Nephron (organoid): ENCODE measurements at regions not wholly inside any gene's neighbourhood (a gene's known extent, or its start where the extent isn't known, plus 50 kb on each side); places are given as distances from the start of the nearest gene placed in this dataset.

ENCODE experiments used
- H3K27ac Mint-ChIP-seq, 3 experiments: 2 replicates each; pipeline ENCODE4 v1.8.0; 2020; ENCODE audit warnings: mixed read lengths in 3 of 3, mild to moderate bottlenecking in 2 of 3, moderate library complexity in 1 of 3
- H3K27me3 Mint-ChIP-seq: 2 replicates; pipeline ENCODE4 v1.8.0; 2021; ENCODE audit warnings: low read depth, mild to moderate bottlenecking, moderate library complexity, mixed read lengths
- H3K36me3 Mint-ChIP-seq: 2 replicates; pipeline ENCODE4 v1.8.0; 2020; ENCODE audit warnings: low read depth, mixed read lengths
- H3K4me1 Mint-ChIP-seq: 2 replicates; pipeline ENCODE4 v1.8.0; 2020; ENCODE audit warnings: mixed read lengths
- H3K4me3 Mint-ChIP-seq, 3 experiments: 2 replicates each; pipeline ENCODE4 v1.8.0; 2020; ENCODE audit warnings: mild to moderate bottlenecking in 3 of 3, mixed read lengths in 3 of 3, moderate library complexity in 2 of 3
- H3K9me3 Mint-ChIP-seq: 2 replicates; pipeline ENCODE4 v1.8.0; 2020; ENCODE audit warnings: mixed read lengths
- TF ChIP-seq, protein P1 (sequence below), 3 experiments: fragments of 200-600 bp; sonication (generic); IDR thresholded peaks; one replicate each; pipeline ENCODE4 v1.5.0; 2021; ENCODE audit warnings: antibody characterized with exemption in 3 of 3; ENCODE audit not compliant: unreplicated experiment in 3 of 3

DNA sequence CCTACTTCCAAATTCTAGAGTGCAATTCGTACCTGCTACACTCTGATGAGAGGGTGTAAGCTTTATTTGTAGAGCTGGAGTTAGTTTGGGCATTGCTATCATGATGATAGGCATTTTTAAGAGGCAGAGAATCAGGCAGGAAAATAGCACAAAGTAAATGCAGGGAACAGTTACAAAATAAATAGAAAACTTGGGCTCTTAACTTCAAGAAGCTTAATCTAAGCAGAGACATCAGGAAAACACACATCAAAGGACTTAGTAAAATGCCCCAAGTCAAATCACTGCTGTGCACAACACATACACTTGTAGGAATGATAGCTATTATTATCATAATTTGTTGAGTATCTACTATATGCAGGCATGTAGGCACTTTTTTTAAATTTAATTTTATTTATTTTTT lies 381.2 kb downstream of the CD83 start:
- TF ChIP-seq, protein P1, sequence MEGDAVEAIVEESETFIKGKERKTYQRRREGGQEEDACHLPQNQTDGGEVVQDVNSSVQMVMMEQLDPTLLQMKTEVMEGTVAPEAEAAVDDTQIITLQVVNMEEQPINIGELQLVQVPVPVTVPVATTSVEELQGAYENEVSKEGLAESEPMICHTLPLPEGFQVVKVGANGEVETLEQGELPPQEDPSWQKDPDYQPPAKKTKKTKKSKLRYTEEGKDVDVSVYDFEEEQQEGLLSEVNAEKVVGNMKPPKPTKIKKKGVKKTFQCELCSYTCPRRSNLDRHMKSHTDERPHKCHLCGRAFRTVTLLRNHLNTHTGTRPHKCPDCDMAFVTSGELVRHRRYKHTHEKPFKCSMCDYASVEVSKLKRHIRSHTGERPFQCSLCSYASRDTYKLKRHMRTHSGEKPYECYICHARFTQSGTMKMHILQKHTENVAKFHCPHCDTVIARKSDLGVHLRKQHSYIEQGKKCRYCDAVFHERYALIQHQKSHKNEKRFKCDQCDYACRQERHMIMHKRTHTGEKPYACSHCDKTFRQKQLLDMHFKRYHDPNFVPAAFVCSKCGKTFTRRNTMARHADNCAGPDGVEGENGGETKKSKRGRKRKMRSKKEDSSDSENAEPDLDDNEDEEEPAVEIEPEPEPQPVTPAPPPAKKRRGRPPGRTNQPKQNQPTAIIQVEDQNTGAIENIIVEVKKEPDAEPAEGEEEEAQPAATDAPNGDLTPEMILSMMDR (IDR thresholded peaks at IDR 0.05; ENCODE audit: unreplicated experiment in 3 of 3): no peak
- peaks cover 4% of the 10 kb centered on the region for H3K36me3 Mint-ChIP-seq
- peaks cover 13% of the 10 kb centered on the region for H3K9me3 Mint-ChIP-seq
- no peak overlapping the region for H3K27ac Mint-ChIP-seq
- peaks cover 25% of the 10 kb centered on the region for H3K4me1 Mint-ChIP-seq
- H3K4me3 Mint-ChIP-seq: no peak overlapping the region
- H3K27me3 Mint-ChIP-seq: peaks cover 3% of the 10 kb centered on the region

DNA sequence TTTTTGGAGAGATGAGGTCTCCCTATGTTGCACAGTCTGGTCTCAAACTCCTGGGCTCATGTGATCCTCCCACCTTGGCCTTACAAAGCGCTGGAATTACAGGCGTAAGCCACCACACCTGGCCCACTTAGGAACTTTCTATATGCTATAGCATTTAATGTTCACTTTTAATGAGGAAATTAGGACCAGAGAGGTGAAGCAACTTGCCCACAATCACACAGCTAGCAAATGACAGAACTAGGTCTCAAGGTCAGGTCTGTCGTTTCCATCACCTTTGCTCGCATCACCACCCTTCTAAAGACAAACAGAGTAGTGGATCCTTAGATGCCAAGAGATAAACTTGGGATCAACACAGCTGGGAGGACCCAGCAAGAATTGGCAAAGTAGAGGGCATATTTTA lies 381.7 kb downstream of the CD83 start:
- Mint-ChIP-seq H3K9me3 (peaks cover 13% of the 10 kb centered on the region), H3K27me3 (peaks cover 3% of the 10 kb centered on the region), H3K4me1 (peaks cover 25% of the 10 kb centered on the region), H3K27ac (no peak overlapping the region), H3K4me3 (no peak overlapping the region), H3K36me3 (peaks cover 4% of the 10 kb centered on the region)
- TF ChIP-seq, protein P1 (IDR thresholded peaks at IDR 0.05; ENCODE audit: unreplicated experiment in 3 of 3): no peak

DNA sequence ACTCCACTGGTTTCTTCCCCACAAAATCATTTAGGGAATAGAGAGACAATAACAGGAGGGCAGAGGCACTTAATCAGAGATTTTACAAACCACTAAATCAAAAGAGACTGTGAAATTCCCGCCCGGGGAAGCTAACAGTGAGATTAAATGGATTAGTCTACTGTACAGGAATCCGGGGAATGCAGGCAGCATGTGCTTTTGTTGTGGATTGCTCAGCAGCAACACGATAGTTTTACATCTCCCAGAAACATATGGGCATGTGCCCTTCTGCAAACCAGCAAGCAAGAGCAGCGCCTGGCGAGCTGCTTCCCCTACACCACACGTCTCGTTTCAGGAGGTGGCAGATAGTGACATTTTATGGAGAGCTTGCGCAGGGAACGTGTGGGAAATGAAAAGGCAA lies 382.3 kb downstream of the CD83 start:
- Mint-ChIP-seq H3K9me3 (peaks cover 11% of the 10 kb centered on the region), H3K36me3 (peaks cover 4% of the 10 kb centered on the region), H3K27me3 (peaks cover 3% of the 10 kb centered on the region), H3K27ac (peak overlapping the region in 2 of 3 experiments; percentile 21 to 82), H3K4me1 (peaks cover 25% of the 10 kb centered on the region), H3K4me3 (peak overlapping the region in 1 of 3 experiments; percentile 1)
- TF ChIP-seq, protein P1 (IDR thresholded peaks at IDR 0.05; ENCODE audit: unreplicated experiment in 3 of 3): no peak

DNA sequence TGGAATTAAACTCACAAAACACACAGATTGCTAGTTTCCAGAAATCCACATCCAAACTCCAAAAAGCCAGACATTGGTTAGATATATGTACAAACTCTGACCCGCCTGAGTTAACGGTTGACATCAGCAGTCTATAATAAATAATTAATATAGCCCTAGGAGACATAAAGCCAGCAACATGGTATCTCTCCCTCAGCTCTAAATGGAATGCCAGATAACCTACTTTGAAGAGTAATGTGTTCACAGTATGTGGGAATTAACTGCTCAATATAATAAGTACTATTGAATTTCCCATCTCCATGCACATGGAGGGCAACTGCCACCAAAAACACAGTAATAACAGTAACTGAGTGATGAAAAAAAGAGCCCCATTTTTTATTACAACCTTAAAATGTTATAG lies 383.2 kb downstream of the CD83 start:
- H3K27me3 Mint-ChIP-seq: peaks cover 3% of the 10 kb centered on the region
- H3K4me1 Mint-ChIP-seq: peaks cover 29% of the 10 kb centered on the region
- TF ChIP-seq, protein P1 (IDR thresholded peaks at IDR 0.05; ENCODE audit: unreplicated experiment in 3 of 3): no peak
- H3K9me3 Mint-ChIP-seq: peaks cover 11% of the 10 kb centered on the region
- H3K36me3 Mint-ChIP-seq: peaks cover 4% of the 10 kb centered on the region
- peak overlapping the region in 1 of 3 experiments; percentile 44 for H3K27ac Mint-ChIP-seq
- H3K4me3 Mint-ChIP-seq: no peak overlapping the region

DNA sequence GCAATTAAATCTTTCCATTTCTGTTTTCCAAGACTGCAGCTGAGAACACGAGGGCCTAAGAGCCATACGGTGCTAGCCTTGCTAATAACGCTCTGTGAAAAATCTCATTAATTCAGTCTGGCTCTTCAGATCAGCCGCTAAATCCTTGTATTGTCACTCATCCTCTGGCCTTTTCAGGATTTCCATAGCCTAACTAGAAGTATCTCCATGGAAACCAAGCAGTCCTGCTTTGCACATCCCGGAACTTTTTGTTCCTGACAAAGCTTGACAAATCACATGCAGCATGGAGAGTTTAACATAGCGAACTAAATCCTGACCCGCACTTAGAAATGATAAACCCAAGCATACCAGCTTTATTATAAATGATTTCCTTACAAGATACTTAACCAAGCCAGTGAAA lies 383.7 kb downstream of the CD83 start:
- Mint-ChIP-seq H3K4me1 (peaks cover 29% of the 10 kb centered on the region), H3K36me3 (peaks cover 3% of the 10 kb centered on the region)
- TF ChIP-seq, protein P1 (IDR thresholded peaks at IDR 0.05; ENCODE audit: unreplicated experiment in 3 of 3): no peak

DNA sequence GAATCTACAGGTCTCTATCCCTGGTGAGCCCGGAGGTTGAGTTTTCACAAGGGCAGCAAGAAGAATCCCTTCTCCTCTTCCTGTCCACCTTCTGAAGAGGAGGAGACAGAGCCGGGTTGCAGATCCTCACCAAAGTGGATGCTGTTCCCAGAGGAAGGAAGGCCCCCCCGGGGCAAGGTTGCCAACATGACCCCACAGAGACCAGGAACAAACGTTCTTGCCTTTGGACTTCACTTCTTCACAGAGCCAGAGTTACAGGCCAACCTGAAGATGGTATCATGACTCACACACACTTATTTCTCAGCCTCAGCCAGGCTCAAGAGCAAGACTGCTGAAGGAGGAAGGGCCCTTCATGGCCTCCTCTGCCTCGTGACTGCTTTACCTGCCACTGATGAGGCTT lies 384.3 kb downstream of the CD83 start:
- Mint-ChIP-seq H3K4me1 (peaks cover 29% of the 10 kb centered on the region), H3K27me3 (peaks cover 3% of the 10 kb centered on the region), H3K4me3 (no peak overlapping the region), H3K27ac (no peak overlapping the region), H3K36me3 (no peaks in the 10 kb centered on the region), H3K9me3 (peaks cover 4% of the 10 kb centered on the region)
- TF ChIP-seq, protein P1 (IDR thresholded peaks at IDR 0.05; ENCODE audit: unreplicated experiment in 3 of 3): no peak

More for the DNA sequence above, 383.7 kb downstream of the CD83 start:
- H3K27me3 Mint-ChIP-seq: peaks cover 3% of the 10 kb centered on the region
- H3K27ac Mint-ChIP-seq: peak overlapping the region in 1 of 3 experiments; percentile 21
- no peak overlapping the region for H3K4me3 Mint-ChIP-seq
- peaks cover 9% of the 10 kb centered on the region for H3K9me3 Mint-ChIP-seq
